Renal pelvis (tissue), 1 donor: ENCODE measurements at regions not wholly inside any gene's neighbourhood (a gene's known extent, or its start where the extent isn't known, plus 50 kb on each side); places are given as distances from the start of the nearest gene placed in this dataset.
"Not testable (repeated sequence)": the region's sequence is repeated elsewhere in the genome, so short reads cannot be mapped to it uniquely, and the experiment has no call there.

Source experiments
- DNase-seq: peaks from one replicate; pipeline ENCODE4 v3.0.0-alpha.2; 2013

GRCh38 chr22:23460517-23461031 is 119.5 kb downstream of the IGLL1 start:
- DNase-seq = not testable (repeated sequence)

- not testable (repeated sequence) for DNase-seq
These were observed 120.2 kb downstream of the IGLL1 start for GRCh38 chr22:23459645-23460516.

- no peak for DNase-seq
These were observed 121.2 kb downstream of the IGLL1 start for GRCh38 chr22:23458663-23459541.

- no peak for DNase-seq
These were observed 122.6 kb downstream of the IGLL1 start for GRCh38 chr22:23457380-23457985.

- not testable (repeated sequence) for DNase-seq
These were observed 123.3 kb downstream of the IGLL1 start for GRCh38 chr22:23456666-23457379.

- DNase-seq = not testable (repeated sequence)
These were observed 125.7 kb downstream of the IGLL1 start for GRCh38 chr22:23454345-23454744.

- no peak for DNase-seq
These were observed 126.8 kb downstream of the IGLL1 start for GRCh38 chr22:23453277-23453676.

GRCh38 chr22:23452231-23453010 is 127.7 kb downstream of the IGLL1 start:
- DNase-seq = no peak

- DNase-seq = not testable (repeated sequence)
These were observed 128.4 kb downstream of the IGLL1 start for GRCh38 chr22:23451452-23452230.

GRCh38 chr22:23450821-23451220 is 129.3 kb downstream of the IGLL1 start:
- not testable (repeated sequence) for DNase-seq

- DNase-seq = no peak
These were observed 129.7 kb downstream of the IGLL1 start for GRCh38 chr22:23450434-23450795.

GRCh38 chr22:23449748-23450433 is 130.2 kb downstream of the IGLL1 start:
- DNase-seq = not testable (repeated sequence)

GRCh38 chr22:23448499-23449288 is 131.4 kb downstream of the IGLL1 start:
- DNase-seq = not testable (repeated sequence)

- no peak for DNase-seq
These were observed 133.2 kb downstream of the IGLL1 start for GRCh38 chr22:23446796-23447350.

GRCh38 chr22:23446194-23446593 is 133.9 kb downstream of the IGLL1 start:
- DNase-seq = not testable (repeated sequence)

- not testable (repeated sequence) for DNase-seq
These were observed 136.2 kb downstream of the IGLL1 start for GRCh38 chr22:23443905-23444304.

- DNase-seq = not testable (repeated sequence)
These were observed 140.5 kb downstream of the IGLL1 start for GRCh38 chr22:23439581-23439980.

- DNase-seq = no peak
These were observed 141.9 kb downstream of the IGLL1 start for GRCh38 chr22:23438216-23438615.
